ENCODE measurements at regions not wholly inside any gene's neighbourhood (a gene's known extent, or its start where the extent isn't known, plus 50 kb on each side); places are given as distances from the start of the nearest gene placed in this dataset.

DNA sequence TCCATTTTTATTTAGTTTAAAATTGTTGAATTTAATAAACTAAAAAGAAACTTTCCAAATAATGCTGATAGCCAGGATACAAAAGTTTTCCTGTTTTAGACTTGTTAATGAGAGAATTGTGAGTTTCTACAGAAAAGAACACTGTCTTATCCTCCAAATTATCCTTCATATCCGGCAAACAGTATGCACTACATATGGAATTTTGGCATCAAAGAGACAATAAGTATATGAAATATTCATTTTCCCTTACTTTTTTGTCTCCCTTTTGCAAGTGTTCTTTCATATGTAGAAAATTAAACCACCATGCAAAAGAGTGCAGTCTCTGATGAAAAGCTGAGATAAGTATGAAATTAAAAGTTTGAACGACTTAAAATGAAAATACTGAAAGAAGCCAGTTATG is 159.4 kb downstream of the UBE2E3 start:
- no peaks in the 10 kb centered on the region for H3K36me3 ChIP-seq
- H3K9me3 ChIP-seq: no peaks in the 10 kb centered on the region
- TF ChIP-seq POLR2A (IDR thresholded peaks at IDR 0.05): no peak
- TF ChIP-seq, protein P1, sequence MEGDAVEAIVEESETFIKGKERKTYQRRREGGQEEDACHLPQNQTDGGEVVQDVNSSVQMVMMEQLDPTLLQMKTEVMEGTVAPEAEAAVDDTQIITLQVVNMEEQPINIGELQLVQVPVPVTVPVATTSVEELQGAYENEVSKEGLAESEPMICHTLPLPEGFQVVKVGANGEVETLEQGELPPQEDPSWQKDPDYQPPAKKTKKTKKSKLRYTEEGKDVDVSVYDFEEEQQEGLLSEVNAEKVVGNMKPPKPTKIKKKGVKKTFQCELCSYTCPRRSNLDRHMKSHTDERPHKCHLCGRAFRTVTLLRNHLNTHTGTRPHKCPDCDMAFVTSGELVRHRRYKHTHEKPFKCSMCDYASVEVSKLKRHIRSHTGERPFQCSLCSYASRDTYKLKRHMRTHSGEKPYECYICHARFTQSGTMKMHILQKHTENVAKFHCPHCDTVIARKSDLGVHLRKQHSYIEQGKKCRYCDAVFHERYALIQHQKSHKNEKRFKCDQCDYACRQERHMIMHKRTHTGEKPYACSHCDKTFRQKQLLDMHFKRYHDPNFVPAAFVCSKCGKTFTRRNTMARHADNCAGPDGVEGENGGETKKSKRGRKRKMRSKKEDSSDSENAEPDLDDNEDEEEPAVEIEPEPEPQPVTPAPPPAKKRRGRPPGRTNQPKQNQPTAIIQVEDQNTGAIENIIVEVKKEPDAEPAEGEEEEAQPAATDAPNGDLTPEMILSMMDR (IDR thresholded peaks at IDR 0.05): no peak
- TF ChIP-seq POLR2AphosphoS5 (IDR thresholded peaks at IDR 0.05; ENCODE audit: insufficient read depth in 1 of 2, low read depth in 1 of 2): no peak
- H3K4me3 ChIP-seq: no peak overlapping the region
- DNase-seq (ENCODE audit: extremely low spot score in 2 of 2): no peak
- no peaks in the 10 kb centered on the region for H3K4me1 ChIP-seq
- intact Hi-C loops (cut with DNase I): no loop called here
- H3K27me3 ChIP-seq: no peaks in the 10 kb centered on the region
- no peak overlapping the region for H3K27ac ChIP-seq

- DNase-seq (ENCODE audit: extremely low spot score in 2 of 2): no peak
- Histone ChIP-seq H3K9me3 (no peaks in the 10 kb centered on the region), H3K4me1 (no peaks in the 10 kb centered on the region), H3K27me3 (no peaks in the 10 kb centered on the region), H3K4me3 (no peak overlapping the region), H3K36me3 (no peaks in the 10 kb centered on the region), H3K27ac (no peak overlapping the region)
- TF ChIP-seq, protein P1 (IDR thresholded peaks at IDR 0.05): no peak
- TF ChIP-seq POLR2A (IDR thresholded peaks at IDR 0.05): no peak
- TF ChIP-seq POLR2AphosphoS5 (IDR thresholded peaks at IDR 0.05; ENCODE audit: insufficient read depth in 1 of 2, low read depth in 1 of 2): no peak
- intact Hi-C loops (cut with DNase I): no loop called here
Observed at GRCh38 chr2:181140414-181140813, 160.0 kb downstream of the UBE2E3 start.

GRCh38 chr2:181140928-181141327 is 160.5 kb downstream of the UBE2E3 start:
- Histone ChIP-seq H3K4me3 (no peak overlapping the region), H3K36me3 (no peaks in the 10 kb centered on the region), H3K27me3 (no peaks in the 10 kb centered on the region), H3K27ac (no peak overlapping the region), H3K4me1 (no peaks in the 10 kb centered on the region), H3K9me3 (no peaks in the 10 kb centered on the region)
- intact Hi-C loops (cut with DNase I): no loop called here
- no peak for TF ChIP-seq POLR2A (IDR thresholded peaks at IDR 0.05)
- TF ChIP-seq POLR2AphosphoS5 (IDR thresholded peaks at IDR 0.05; ENCODE audit: insufficient read depth in 1 of 2, low read depth in 1 of 2): no peak
- TF ChIP-seq, protein P1 (IDR thresholded peaks at IDR 0.05): no peak
- no peak for DNase-seq (ENCODE audit: extremely low spot score in 2 of 2)

GRCh38 chr2:181141676-181142075 is 161.3 kb downstream of the UBE2E3 start:
- no peaks in the 10 kb centered on the region for H3K36me3 ChIP-seq
- no peaks in the 10 kb centered on the region for H3K9me3 ChIP-seq
- H3K27me3 ChIP-seq: no peaks in the 10 kb centered on the region
- no peak for DNase-seq (ENCODE audit: extremely low spot score in 2 of 2)
- no peak for TF ChIP-seq POLR2A (IDR thresholded peaks at IDR 0.05)
- TF ChIP-seq, protein P1 (IDR thresholded peaks at IDR 0.05): no peak
- no peak overlapping the region for H3K27ac ChIP-seq
- H3K4me1 ChIP-seq: no peaks in the 10 kb centered on the region
- intact Hi-C loops (cut with DNase I): no loop called here
- H3K4me3 ChIP-seq: no peak overlapping the region

DNA sequence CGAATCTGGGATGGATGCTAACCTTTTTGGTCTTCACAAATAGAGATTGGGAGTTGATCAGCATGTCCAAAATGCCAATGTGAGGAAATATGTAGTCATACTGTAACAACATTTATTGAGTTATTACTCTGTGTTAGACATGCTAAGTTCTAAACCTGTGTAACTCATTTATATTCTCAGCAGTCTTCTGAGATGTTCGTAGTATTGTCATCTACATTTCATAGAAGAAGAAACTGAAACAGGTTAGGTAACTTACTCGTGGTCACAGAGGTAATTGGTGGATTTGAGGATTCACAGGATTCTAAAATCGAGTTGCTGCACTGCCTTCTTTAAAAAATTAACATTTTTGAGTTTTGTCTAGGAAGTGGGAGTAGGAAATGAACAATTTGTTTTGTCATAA is 162.1 kb downstream of the UBE2E3 start:
- Histone ChIP-seq H3K9me3 (no peaks in the 10 kb centered on the region), H3K27me3 (no peaks in the 10 kb centered on the region), H3K4me1 (no peaks in the 10 kb centered on the region), H3K4me3 (no peak overlapping the region), H3K36me3 (no peaks in the 10 kb centered on the region), H3K27ac (no peak overlapping the region)
- TF ChIP-seq POLR2A (IDR thresholded peaks at IDR 0.05): no peak
- intact Hi-C loops (cut with DNase I): no loop called here
- DNase-seq (ENCODE audit: extremely low spot score in 2 of 2): no peak

DNA sequence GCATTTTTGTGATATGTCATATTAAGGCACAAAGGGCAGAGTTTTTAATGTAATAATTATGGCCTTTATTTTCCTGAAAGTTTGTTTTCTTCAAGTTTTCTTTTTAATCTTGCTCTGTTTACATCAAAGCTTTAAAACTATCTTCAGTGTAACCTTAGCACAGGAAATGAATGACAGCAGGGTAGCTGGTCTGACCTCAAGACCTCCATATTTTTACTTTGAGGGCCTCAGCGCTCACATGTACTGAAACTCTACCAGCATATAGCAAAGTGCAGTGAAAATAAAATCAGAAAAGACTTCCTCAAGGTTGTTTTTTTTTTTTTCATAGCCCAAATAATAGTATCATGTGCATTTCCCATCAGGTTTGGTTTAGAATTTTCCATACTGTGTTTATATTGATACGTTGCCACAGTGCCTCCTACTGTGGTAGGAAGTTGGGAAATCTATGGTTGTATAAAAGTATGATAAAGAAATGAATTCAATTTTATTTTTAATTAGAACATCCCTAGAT is 163.4 kb downstream of the UBE2E3 start:
- H3K4me3 ChIP-seq: no peak overlapping the region
- no peaks in the 10 kb centered on the region for H3K4me1 ChIP-seq
- H3K36me3 ChIP-seq: no peaks in the 10 kb centered on the region
- no peaks in the 10 kb centered on the region for H3K27me3 ChIP-seq
- H3K27ac ChIP-seq: no peak overlapping the region
- no peaks in the 10 kb centered on the region for H3K9me3 ChIP-seq
- intact Hi-C loops (cut with DNase I): no loop called here
- TF ChIP-seq, protein P1 (IDR thresholded peaks at IDR 0.05): no peak
- TF ChIP-seq POLR2AphosphoS5 (IDR thresholded peaks at IDR 0.05; ENCODE audit: insufficient read depth in 1 of 2, low read depth in 1 of 2) (no peak), POLR2A (IDR thresholded peaks at IDR 0.05) (no peak)
- no peak for DNase-seq (ENCODE audit: extremely low spot score in 2 of 2)

Measured in vagina (tissue), 2 donors.